ENCODE measurements at regions not wholly inside any gene's neighbourhood (a gene's known extent, or its start where the extent isn't known, plus 50 kb on each side); places are given as distances from the start of the nearest gene placed in this dataset.

- no peak for DNase-seq (ENCODE audit: extremely low spot score)
- CTCF ChIA-PET: no interaction called here
- POLR2A ChIA-PET: no interaction called here
- TF ChIP-seq FOXA1 (IDR thresholded peaks at IDR 0.05) (no peak), LEF1 (IDR thresholded peaks at IDR 0.05; ENCODE audit: borderline replicate concordance) (no peak), FOXK2 (IDR thresholded peaks at IDR 0.05) (no peak), L3MBTL2 (conservative IDR thresholded peaks at IDR 0.05) (no peak), TARDBP (IDR thresholded peaks at IDR 0.05) (no peak), SUZ12 (IDR thresholded peaks at IDR 0.05) (no peak), HDGF (IDR thresholded peaks at IDR 0.05; ENCODE audit: borderline replicate concordance) (no peak), SP1 (IDR thresholded peaks at IDR 0.05) (no peak), NFRKB (IDR thresholded peaks at IDR 0.05) (no peak), ARNT (IDR thresholded peaks at IDR 0.05) (no peak), BHLHE40 (IDR thresholded peaks at IDR 0.05; ENCODE audit: borderline replicate concordance) (no peak), ELF4 (IDR thresholded peaks at IDR 0.05) (no peak)
- TF ChIP-seq, protein P1, sequence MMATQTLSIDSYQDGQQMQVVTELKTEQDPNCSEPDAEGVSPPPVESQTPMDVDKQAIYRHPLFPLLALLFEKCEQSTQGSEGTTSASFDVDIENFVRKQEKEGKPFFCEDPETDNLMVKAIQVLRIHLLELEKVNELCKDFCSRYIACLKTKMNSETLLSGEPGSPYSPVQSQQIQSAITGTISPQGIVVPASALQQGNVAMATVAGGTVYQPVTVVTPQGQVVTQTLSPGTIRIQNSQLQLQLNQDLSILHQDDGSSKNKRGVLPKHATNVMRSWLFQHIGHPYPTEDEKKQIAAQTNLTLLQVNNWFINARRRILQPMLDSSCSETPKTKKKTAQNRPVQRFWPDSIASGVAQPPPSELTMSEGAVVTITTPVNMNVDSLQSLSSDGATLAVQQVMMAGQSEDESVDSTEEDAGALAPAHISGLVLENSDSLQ (IDR thresholded peaks at IDR 0.05): no peak
Observed at GRCh38 chr6:108748959-108749358, 99.3 kb upstream of the ARMC2 start.

- no peak for DNase-seq (ENCODE audit: extremely low spot score)
- CTCF ChIA-PET: no interaction called here
- POLR2A ChIA-PET: no interaction called here
- TF ChIP-seq NFRKB (IDR thresholded peaks at IDR 0.05): no peak
- TF ChIP-seq FOXA1 (IDR thresholded peaks at IDR 0.05): no peak
- no peak for TF ChIP-seq SP1 (IDR thresholded peaks at IDR 0.05)
- no peak for TF ChIP-seq FOXK2 (IDR thresholded peaks at IDR 0.05)
- TF ChIP-seq, protein P1 (IDR thresholded peaks at IDR 0.05): no peak
- no peak for TF ChIP-seq FOXM1 (IDR thresholded peaks at IDR 0.05; ENCODE audit: borderline replicate concordance)
- TF ChIP-seq ARNT (IDR thresholded peaks at IDR 0.05): no peak
- no peak for TF ChIP-seq TARDBP (IDR thresholded peaks at IDR 0.05)
- no peak for TF ChIP-seq ZNF384 (IDR thresholded peaks at IDR 0.05)
- no peak for TF ChIP-seq CTBP1 (IDR thresholded peaks at IDR 0.05; ENCODE audit: borderline replicate concordance)
- TF ChIP-seq L3MBTL2 (conservative IDR thresholded peaks at IDR 0.05): no peak
- no peak for TF ChIP-seq BHLHE40 (IDR thresholded peaks at IDR 0.05; ENCODE audit: borderline replicate concordance)
- TF ChIP-seq SUZ12 (IDR thresholded peaks at IDR 0.05): no peak
- TF ChIP-seq ELF4 (IDR thresholded peaks at IDR 0.05): no peak
- TF ChIP-seq HDGF (IDR thresholded peaks at IDR 0.05; ENCODE audit: borderline replicate concordance): no peak
- no peak for TF ChIP-seq LEF1 (IDR thresholded peaks at IDR 0.05; ENCODE audit: borderline replicate concordance)
Observed at GRCh38 chr6:108750801-108751200, 97.4 kb upstream of the ARMC2 start.

DNA sequence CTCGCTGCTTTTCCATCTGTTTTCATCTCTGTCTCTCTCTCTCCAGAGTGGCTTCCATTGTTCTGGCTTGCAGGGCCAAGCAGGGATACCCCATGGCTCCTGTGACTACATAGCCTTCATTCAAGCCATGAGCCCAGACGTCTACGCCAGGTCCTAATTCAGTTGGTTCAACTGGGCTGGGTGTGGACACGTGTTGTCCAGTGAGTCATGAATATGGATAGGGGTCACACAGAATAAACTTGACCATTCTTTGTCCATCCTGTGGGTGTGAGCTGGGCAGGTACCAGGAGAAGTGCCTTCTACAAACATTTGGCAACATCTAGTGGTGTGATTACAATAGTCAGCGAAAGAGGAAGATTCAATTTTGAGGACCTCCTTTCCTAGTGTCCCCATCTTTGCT is 96.9 kb upstream of the ARMC2 start:
- TF ChIP-seq, protein P1 (IDR thresholded peaks at IDR 0.05): no peak
- TF ChIP-seq L3MBTL2 (conservative IDR thresholded peaks at IDR 0.05) (no peak), ELF4 (IDR thresholded peaks at IDR 0.05) (no peak), FOXM1 (IDR thresholded peaks at IDR 0.05; ENCODE audit: borderline replicate concordance) (no peak), FOXA1 (IDR thresholded peaks at IDR 0.05) (no peak), FOXK2 (IDR thresholded peaks at IDR 0.05) (no peak), SUZ12 (IDR thresholded peaks at IDR 0.05) (no peak), BHLHE40 (IDR thresholded peaks at IDR 0.05; ENCODE audit: borderline replicate concordance) (no peak), CTBP1 (IDR thresholded peaks at IDR 0.05; ENCODE audit: borderline replicate concordance) (no peak), HDGF (IDR thresholded peaks at IDR 0.05; ENCODE audit: borderline replicate concordance) (no peak), TARDBP (IDR thresholded peaks at IDR 0.05) (no peak), SP1 (IDR thresholded peaks at IDR 0.05) (no peak), LEF1 (IDR thresholded peaks at IDR 0.05; ENCODE audit: borderline replicate concordance) (no peak)
- POLR2A ChIA-PET: no interaction called here
- DNase-seq (ENCODE audit: extremely low spot score): no peak
- CTCF ChIA-PET: no interaction called here

DNA sequence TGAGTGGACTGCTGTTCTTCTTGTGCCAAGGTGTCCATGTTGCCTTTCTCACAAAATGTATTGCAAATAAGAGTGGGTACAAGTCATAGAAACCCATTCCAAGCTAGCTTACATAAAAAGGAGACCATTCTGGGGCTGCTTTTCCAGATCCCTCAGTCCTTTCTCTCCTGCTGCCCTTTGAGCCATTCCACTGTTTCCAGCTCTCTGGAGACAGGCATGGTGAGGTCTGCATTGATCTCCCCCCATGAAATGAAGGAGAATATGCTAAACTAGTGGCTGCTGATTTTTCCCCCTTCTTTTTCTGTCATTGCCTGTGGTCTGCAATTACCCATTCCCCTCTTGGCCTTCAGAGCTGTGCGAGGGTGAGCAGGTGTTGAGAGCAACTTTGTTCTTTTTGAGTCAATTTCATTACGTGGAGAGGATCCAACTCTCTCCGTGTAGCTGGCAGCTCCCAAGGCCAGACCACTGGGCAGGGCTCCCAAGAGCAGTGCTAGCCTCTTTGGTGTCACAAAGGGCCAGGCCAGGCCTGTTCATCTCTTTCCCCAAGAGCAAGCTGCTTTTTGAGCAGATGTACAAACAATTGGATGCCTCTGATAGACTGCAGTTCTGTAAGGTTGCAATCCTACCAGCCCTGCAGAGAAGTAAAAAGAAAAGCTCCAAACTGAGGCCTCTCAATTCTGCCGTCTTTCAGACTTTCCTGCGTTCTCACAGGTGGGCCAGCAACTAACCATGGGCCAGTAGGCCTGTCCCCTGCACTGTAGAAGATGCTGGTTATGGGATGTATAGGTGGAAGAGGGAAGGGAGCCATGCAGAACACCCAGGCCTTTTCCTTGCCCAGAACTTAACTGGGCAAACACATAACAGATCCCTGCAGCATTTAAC is 96.1 kb upstream of the ARMC2 start:
- DNase-seq (ENCODE audit: extremely low spot score): no peak
- POLR2A ChIA-PET: interaction anchor here (0.6 to 1.1 kb wide), 2 partner anchors 67 to 191 kb away, joined by 3 read pairs; partner anchors contain the start of gene FOXO3
- CTCF ChIA-PET: no interaction called here
- TF ChIP-seq NFRKB (IDR thresholded peaks at IDR 0.05) (no peak), TARDBP (IDR thresholded peaks at IDR 0.05) (no peak), HDGF (IDR thresholded peaks at IDR 0.05; ENCODE audit: borderline replicate concordance) (no peak), ARNT (IDR thresholded peaks at IDR 0.05) (no peak)
- TF ChIP-seq, protein P1 (IDR thresholded peaks at IDR 0.05): no peak

DNA sequence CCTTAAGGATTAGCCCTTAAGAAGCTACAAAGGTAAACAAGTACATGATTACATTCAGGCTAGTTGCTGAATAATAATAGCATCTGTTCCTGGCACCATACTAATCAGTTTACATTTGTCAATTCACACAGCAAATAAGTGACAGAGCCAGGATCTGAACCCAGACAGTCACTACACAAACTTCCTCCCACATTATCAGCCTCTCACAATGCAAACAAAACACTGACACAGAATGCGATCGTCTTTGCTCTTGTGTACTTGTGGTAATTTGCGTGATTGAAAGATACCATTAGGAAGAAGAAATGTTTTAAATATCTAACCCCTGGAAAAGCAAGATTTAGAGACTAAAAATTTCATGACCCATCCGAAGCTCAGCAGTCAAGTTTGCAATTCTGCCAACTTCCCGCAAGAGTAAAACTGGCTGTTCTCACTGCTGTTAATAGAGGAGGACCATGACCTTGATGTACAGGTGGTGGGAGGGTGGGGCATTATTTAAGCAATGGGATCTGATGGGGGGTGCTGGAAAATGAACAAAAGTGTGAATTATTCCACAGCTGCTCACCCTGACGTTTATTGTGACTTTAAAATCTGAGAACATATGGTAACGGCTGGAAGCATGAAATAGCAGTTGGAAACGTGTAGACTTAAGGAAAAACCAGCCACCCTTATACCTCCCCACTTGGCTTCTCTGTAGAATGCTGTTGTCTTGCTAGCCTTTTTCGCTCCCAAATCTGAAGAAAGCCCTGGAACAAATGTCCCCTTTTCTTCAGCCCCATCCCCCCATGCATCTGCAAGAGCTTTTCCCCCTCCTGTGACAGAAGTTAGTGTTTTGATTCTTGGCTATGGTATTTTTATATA is 95.3 kb upstream of the ARMC2 start:
- CTCF ChIA-PET: no interaction called here
- POLR2A ChIA-PET: interaction anchor here (0.6 to 1.1 kb wide), 2 partner anchors 68 to 192 kb away, joined by 3 read pairs; partner anchors contain the start of gene FOXO3
- no peak for DNase-seq (ENCODE audit: extremely low spot score)
- no peak for TF ChIP-seq NFRKB (IDR thresholded peaks at IDR 0.05)
- TF ChIP-seq, protein P1 (IDR thresholded peaks at IDR 0.05): no peak
- no peak for TF ChIP-seq CTBP1 (IDR thresholded peaks at IDR 0.05; ENCODE audit: borderline replicate concordance)
- no peak for TF ChIP-seq FOXA1 (IDR thresholded peaks at IDR 0.05)

All from HEK293T (cell line).